HG03103 (cell line): ENCODE measurements at regions not wholly inside any gene's neighbourhood (a gene's known extent, or its start where the extent isn't known, plus 50 kb on each side); places are given as distances from the start of the nearest gene placed in this dataset.

ENCODE experiments used
- ATAC-seq: cut with Tn5 transposase; IDR thresholded peaks from one replicate; pipeline ENCODE4 v1.9.1; 2021; ENCODE audit warnings: low read depth; ENCODE audit not compliant: unreplicated experiment

DNA sequence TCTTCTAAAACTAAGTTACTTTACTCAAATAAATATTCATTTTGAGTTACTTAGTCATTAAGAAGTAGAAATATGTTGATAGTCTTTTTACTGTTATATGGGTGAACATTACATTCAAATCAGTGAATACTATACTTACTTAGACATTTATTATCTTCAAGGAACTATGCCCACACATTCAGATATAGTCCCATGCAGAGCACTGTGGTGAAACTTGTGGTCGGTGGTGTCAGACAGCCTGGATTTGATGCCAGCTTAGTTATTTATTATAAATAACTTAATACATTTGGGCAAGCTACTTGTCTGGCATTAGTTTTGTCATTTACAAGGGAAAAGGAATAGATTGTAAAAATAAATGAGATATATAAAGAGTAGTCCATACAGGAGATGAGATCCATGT is 149.5 kb downstream of the RAP2B start:
- ATAC-seq = no peak

DNA sequence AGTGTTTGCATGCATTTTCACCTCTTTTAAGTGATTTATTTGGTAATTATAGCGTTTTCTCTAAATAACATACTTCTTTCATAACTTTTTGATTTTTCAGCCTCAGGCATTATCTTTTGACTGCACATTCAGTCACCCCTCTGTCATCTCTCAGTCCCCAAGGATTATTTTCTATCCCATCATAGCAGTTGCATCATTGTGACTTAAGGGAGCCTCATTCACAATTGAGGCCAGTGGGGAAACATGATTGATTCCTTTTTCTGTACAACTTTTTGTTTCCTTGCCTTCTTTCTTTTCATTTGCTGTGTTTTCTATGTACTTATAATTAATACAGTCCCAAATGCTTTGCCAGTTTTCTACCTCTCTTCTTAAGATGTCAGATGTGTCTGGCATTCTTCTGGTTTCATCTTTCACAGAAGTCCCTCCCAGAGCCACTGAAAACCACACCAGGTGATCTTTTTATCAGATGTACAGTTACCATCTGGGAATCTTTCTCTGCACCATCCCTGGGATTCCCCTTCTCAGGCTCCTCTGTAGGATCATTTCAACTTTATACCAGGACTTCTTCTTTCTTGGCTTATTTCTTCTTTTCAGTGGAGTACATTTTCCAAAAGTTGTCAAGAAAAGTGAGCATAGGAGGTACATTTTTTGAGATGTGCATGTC is 151.4 kb downstream of the RAP2B start:
- no peak for ATAC-seq

DNA sequence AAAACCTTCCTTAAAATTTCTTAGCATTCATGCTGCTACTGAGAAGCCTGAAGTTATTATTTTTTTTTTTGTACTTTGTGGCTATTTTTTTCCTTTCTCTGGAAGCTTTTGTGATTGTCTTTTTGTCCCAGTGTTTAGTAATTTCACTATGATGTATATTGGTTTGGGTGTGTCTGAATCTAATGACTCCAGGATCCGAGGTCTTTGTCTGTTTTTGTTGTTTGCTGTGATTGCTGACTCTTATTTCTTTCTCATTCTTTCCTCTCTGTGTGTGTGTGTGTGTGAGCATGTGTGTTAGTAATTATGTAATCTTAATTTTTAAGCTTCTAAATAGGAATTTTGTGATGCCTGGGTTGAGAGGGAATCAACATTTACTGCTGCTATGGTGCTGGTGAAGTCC is 152.0 kb downstream of the RAP2B start:
- ATAC-seq = no peak

DNA sequence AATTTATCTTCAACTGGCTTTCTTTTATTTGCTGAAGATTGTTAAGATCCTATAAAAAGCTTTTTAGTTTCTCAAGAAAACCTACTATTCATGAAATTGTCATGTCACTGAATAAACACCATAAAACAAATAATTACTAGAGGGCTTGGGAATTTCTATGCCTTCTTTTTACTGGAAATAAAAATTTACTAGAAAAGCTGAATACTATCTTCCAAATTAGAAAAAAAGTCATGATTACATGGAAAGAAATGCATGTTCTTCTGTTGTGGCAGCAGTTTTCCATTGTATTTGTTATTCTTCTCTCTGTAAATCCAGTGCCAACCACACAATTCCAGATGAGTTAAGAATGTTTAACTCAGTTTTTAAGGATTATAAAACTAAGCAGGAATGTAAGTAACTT is 153.8 kb downstream of the RAP2B start:
- ATAC-seq = no peak

DNA sequence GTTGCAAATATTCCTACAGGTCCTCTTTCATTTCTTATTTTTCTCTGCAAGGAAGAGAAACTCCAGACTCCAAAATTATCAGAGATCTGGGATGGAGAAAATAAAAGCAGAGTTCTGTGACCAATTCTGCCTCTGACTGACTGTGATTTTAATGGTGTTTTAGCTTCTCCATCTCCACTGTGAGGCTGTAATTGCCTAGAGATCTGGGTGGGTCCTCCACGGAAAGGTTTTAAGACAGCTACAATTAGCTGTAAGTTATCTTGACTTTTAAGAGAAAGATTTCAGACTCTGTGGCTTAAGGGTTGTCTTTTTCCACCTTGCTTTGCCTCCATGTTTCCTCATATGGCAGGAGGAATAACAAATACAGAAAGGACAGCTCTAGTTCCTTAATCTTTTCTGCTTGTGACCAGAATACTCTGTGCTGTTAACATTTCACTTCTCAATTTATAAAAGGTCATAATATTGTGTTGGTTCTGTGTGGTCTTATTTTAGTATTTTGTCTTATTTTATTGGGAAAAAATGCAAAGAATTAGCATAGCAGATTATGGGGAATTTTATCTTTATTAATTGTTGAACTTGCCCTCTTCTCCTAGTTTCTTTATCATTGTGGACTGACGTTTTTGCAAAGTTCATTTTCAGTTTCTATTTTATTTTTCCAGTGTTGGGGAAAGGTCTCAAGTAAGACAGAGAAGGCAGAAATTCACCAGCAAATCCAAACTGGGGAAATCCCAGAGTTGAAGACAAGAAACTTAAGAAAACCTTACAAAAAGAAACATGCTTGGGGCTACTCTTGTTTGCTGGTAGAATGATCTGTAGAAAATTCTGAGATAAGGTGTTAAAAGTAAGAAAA is 157.9 kb downstream of the RAP2B start:
- no peak for ATAC-seq

DNA sequence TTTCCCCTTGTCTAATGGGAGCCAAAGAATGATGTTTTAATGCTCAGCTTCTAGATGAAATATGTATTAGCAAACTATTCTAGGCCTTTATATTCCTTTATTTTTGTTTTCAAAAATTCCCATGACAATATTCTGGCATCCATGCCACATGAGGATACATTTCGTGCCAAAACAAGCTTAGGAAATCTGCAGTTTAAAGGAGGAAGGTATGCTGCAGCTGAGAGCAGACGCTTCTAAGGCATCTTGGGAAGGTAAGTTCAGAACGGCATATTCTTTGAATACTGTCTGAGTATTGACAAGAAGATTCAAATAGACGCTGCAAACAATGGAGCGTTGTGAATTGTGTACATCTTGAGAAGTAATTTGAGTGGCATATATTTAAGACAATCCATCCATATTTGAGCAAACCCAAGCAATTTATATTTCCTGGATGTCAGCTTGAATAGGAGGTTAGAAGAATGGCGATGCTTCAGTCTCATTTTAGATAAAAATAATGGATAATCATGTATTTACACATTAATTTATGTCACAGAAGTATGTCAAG is 158.6 kb downstream of the RAP2B start:
- ATAC-seq = no peak

DNA sequence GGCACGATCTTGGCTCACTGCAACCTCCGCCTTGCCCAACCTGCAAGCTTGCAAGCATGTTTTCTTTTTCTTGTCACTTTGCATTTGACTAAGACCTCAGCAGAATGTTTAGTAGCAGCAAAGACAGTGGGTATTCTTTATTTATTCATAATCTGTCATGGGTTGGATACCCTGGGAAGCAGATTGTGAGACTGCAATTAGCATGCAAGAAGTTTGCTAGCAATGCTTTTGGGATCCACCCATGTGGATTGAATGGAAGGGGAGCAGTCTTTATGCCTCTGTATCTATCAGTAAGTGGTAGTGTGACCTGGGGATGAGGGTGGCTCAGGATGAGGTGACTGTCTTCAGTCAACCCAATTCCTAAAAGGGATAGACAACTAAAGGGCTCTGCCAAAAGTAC is 166.7 kb downstream of the RAP2B start:
- ATAC-seq = no peak

DNA sequence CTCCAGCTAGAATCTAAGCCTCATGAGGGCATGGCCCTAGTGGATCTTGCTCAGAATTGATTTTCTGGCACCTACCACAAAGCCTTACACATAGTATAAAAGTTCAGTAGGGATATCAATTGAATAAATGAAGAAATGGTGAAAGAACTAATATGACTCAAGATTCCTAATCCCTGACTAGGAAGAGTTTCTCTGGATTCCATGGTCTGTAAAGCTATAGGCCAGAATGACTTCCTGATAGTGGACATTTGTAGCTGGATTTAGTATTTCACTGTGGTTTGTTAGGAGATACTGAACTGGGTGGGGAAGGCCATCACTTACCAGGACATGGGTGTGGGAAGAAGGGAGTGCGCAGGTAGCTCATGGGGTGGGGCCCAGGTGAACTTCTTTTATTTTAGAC is 168.9 kb downstream of the RAP2B start:
- no peak for ATAC-seq

DNA sequence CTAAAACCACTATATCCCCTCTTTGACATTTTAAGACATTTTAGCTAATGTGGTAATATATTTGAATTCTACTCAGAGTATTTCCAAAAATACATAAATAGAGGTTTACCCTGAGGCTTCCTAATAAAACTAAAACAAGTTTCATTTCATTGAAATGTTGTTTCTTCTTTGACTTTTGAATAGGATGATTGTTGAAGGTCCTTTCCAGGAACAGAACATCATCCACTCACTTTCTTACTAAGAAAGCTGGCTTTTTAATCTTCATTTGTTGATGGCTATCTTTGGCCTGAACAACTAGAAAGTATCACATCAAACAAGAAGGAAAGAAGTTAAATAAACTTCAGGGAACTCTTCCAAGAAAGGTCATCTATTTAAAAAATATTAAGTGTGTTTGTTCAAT is 169.7 kb downstream of the RAP2B start:
- no peak for ATAC-seq

DNA sequence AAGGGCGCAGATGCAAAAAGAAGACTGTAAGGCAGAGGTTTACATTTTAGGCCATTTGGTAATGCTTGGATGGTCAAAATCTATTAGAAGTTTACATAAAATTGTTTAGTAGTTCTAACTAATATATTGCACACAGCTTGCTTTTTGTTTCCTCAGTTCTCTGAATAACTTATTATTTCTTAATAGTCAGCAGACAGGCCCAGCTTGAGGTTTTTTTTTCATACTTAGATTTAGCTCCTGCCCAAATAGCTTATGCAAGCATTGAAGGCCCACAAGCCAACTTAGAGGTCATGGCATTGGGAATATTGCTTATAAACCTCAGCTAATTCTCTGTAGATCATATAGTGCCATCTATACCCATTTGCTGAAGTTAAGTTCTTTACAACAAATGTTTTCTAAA is 172.5 kb downstream of the RAP2B start:
- ATAC-seq = no peak

DNA sequence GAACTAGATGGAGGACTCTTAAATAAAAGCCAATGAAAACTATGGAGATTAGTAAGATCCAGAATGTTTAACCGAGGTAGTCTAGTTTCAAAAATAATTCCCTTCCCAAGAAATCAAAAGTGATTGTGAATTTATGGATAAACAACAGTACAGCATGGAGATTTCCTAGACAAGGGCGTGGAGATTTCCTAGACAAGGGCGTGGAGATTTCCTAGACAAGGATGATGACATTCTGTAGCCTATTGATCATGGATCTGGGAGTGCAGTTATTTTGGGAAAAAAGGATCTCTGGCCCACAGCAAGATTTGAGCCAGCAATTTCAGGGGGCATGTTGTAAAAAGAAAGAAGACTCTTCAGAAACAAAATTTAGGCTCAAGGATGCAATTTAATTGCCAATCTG is 175.3 kb downstream of the RAP2B start:
- ATAC-seq = no peak

DNA sequence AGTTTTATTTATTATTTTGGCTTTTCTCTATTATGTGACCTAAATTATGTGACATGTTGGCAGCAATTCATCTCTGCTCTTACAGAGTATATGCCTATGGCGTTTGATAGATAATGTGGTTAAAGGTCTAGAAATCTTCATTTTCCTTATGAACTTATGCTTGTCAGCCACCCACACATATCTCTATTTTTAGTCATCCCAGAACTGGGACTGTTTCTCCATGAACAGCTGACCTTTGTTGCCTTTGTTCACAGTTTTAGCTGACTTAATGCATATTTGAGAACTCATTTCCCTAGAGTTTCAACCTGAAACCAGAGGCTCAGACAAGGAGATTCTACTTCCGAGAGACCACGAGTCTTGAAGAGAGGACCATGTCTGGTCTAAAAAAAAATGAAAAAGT is 176.5 kb downstream of the RAP2B start:
- ATAC-seq = no peak

DNA sequence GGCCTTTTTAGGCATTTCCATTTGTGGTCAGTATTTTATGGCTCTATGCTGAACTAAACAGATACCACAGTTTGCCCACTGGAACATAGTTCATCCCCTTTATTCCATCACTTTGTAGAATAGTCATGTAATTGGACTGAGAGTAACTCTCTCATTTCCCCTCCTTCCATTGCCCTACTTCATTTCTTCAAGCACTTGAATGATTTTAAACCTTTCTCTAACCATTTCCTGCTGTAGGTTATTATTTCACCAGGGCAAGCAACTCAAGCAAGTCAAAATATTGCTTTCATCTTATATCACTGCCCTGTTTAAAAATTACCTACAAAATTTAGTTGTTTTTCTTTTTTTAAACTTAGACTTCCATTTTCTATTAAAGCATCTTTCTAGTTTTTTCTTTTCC is 177.0 kb downstream of the RAP2B start:
- no peak for ATAC-seq

DNA sequence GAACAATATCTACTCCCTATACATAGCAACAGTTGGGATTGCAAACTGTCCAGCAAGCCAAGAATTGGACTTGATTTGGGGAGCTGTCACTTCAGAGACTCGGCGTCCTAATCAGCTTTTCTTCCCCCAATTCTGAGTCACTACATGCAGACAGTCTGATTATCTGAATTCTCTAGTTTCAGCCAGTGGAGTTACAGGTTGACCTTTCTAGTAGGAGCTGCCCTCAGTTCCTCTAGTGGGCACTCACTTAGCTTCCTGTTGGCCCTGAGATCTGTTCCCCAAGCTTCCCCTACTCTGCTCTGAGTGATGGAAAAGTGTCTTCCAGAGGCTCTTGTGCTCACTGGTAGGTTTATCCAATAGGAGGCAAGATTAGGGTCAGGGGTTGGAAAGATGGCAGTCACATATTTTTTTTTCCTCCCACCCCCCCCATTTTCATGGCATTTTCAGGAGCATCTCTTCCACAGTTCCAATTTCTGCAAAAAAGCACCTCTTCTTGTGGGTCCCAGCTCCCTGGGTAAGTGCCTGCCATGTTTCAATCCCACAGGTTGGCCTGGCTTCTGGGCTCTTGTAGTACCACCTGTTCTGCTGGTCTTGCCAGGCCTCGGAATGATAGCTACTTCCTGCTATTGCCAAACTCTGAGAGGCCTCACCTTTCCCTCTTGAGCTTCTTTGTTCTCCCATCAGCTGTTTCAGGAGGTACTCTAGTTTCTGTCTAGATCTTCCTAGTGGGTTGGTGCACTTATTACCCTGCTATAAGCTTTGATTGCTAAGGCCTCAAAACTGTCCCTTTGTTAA is 182.2 kb downstream of the RAP2B start:
- ATAC-seq = no peak

DNA sequence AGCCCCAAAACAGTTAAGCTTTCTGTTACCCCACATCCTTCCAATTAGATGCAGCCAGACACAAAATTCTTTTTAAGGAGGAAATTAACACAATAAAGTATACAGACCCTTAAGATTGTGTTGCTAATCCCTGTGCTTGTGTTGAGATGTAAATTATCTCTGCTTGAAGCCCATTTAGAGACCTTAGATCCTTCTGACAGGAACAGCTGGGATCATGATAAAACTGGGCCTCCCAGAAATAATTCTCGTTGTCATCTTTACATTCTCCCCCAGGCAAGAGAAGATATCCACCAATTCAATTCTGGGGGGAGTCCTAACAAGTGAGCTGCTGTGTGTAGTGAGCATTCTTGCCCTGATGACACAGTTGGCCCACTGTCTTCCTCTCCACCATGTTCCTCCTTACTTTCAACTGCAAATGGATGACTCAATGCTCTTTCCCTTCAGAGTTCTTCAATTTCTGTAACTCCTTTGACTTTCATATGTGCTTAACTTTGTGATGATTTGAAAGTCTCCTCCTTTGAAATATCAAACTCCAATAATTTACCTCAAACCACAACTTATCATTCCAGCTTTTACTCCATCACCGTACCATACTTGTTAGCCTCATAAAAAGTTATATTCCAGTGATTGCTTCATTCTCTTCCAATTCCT is 186.6 kb downstream of the RAP2B start:
- no peak for ATAC-seq

DNA sequence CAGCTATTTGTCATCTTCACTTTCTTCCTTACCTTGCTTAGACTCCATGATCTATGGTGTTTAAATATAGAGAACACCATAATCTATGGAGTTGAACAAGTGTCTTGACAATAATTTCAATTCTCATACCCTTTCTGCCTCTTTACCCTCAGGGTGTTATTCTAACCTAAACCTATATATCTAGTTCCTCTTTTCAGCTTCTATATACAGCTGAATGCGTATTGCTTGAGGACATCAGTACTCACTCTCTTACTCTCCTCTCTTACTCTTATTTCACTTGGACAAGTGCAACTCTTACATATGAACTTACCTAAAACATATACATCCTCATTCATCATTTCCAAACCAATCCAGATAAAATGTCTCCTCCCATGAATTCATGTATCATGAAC is 187.1 kb downstream of the RAP2B start:
- peak; percentile 92 for ATAC-seq

DNA sequence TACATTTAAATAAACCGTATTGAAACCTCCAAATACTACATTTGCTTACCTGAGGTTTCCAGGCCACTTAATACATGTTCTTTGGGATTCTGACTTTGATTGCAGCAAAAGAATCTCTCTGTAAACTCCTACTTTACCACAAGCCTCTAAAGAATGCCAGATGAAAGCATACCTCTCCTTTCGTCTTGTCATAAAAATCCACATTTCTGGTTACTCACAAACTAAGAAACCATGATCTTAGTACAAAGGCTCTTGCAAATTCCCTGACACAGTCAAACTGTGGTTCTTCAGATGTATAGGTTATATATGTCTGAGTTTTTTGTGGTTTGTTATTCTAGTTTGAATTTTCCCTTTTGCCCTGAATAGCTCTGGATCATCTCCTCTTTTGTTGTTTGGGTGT is 188.4 kb downstream of the RAP2B start:
- no peak for ATAC-seq

DNA sequence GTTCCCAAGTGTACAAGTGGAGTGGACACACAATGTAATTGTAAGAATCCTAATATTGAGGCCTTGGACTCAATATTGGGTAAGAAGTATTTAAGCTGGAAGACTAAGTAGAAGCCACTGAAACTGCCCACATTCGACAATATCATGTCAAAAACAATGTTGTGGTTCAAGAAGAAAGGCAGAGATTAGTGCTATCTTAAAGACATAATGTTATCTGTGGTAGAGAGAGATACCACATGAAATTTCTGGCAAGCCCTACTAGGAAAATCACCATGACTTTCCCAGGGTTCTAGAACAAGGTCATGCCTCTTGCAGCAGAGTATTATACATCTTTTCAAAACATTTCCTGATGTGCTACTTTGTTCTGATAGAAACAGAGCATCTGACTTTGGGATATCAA is 192.6 kb downstream of the RAP2B start:
- no peak for ATAC-seq

DNA sequence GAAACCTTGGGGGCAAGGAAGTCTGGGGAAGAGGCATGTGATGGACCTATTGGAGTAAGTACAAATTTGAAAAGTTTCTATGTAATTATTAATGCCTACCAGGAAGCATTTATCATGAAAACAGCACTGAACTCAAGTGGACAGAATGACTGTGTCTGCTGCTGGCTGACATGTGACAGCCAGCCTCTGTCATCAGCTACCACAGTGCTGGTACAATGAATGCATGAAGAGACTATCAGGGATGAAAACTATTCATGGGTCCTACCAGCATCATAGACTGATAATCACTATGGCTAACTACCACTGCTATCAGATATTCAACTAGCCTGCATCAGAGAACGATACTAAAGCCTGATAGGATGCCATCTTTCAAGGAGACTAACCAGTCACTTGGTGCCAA is 193.5 kb downstream of the RAP2B start:
- no peak for ATAC-seq

DNA sequence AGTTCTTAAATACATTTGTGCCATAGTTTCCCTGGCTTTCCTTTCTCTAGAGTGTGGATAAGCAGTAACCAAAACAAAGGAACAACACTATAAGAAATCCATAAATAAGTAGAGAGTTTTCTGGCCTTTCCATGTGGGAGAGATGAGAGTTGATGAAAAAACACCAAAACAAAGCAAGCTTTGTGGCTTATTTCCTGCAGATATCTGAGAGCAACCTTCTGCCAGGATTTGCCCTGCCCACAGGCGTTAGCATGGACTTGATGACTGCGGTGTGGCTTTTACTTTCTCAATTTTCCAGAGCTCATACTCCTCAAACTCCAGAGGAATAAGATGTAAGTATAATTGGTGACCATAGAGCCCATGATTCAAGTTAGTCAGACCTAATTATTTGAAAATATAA is 194.9 kb downstream of the RAP2B start:
- ATAC-seq = no peak

DNA sequence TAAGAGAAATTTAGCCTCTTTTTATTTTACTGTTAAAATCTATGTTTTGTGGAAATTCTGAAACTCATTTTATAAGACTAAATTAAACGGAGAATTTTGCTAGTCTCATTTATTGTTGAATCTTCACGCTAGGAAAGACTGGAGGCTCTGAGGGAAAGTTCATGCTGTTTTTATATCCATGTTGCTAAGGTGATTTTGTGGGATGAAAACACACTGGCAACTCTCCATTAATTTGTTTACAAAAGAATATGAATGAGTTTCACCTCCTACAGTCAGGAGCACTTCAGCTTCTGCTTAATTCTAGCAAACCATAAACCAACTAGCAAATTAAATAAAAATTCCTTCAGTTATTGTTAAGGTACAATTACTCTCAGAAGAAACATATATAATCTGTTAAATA is 195.4 kb downstream of the RAP2B start:
- no peak for ATAC-seq
